ENCODE measurements at regions not wholly inside any gene's neighbourhood (a gene's known extent, or its start where the extent isn't known, plus 50 kb on each side); places are given as distances from the start of the nearest gene placed in this dataset.

- H3K4me3 ChIP-seq (ENCODE audit: low read depth, low read length), result no peak overlapping the region
- no peak for TF ChIP-seq CTCF (IDR thresholded peaks at IDR 0.05; ENCODE audit: low read depth, low read length)
These were observed 292.5 kb downstream of the TDRD15 start for GRCh38 chr2:21416226-21416625.

- no peak overlapping the region for H3K4me3 ChIP-seq (ENCODE audit: low read depth, low read length)
- no peak for TF ChIP-seq CTCF (IDR thresholded peaks at IDR 0.05; ENCODE audit: low read depth, low read length)
These were observed 294.7 kb downstream of the TDRD15 start for GRCh38 chr2:21418456-21418855.

DNA sequence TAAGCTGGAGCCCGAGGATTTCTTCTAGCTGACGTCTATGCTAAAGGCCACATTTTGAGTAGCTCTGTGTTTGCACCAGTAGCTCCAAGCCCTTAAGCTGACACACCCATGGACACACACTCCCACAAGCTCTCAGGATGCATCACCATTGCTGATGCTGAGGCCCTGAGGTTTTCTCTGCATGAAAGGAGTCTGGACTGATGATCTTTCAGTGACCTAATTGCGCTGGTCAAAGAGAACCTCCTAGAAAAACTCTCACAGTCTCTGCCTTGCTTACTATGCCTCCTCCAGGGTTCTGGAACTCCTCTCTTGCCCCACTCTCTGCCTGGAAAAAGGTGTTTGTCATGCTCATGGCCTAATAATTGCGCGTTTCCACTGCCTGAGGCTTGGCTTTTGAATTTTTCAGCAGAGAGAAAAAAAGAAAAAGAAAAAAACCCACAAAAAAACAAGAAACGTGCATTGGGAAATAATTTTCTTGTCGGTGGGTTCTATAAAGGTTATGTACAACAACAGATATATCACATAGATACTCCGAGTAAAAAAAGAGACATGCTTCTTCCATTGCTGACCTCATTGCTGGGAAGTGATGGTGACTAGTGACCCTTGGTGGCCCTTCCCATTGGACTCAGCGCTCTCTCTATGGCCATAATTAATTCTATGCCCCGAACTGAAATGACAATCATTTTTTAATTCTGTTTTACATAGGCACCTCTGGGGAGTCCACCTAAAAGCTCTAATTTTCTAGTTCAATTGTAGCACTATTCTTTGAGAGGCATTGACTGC lies 297.0 kb downstream of the TDRD15 start:
- no peak overlapping the region for H3K4me3 ChIP-seq (ENCODE audit: low read depth, low read length)
- no peak for TF ChIP-seq CTCF (IDR thresholded peaks at IDR 0.05; ENCODE audit: low read depth, low read length)

DNA sequence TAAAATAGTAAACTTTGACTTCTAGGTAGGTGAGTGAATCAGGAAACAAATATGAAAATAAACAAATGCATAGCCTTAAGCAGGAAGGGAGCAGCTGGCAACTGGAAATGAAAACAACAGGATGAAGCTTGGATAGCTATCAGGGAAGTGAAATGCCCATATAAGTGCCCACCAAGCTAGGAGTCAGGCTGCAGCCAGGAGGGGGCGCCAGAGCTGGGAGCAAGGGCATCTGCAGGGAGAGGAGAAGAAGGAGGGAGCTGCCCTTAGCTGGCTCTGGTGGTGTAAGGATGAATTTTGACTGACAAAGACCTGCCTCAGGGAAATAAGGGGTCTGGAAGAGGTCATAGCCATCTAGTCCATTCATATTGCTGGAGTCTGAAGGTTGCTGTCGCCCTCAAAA lies 298.3 kb downstream of the TDRD15 start:
- peak; percentile 57 for TF ChIP-seq CTCF (IDR thresholded peaks at IDR 0.05; ENCODE audit: low read depth, low read length)
- H3K4me3 ChIP-seq (ENCODE audit: low read depth, low read length), result no peak overlapping the region

DNA sequence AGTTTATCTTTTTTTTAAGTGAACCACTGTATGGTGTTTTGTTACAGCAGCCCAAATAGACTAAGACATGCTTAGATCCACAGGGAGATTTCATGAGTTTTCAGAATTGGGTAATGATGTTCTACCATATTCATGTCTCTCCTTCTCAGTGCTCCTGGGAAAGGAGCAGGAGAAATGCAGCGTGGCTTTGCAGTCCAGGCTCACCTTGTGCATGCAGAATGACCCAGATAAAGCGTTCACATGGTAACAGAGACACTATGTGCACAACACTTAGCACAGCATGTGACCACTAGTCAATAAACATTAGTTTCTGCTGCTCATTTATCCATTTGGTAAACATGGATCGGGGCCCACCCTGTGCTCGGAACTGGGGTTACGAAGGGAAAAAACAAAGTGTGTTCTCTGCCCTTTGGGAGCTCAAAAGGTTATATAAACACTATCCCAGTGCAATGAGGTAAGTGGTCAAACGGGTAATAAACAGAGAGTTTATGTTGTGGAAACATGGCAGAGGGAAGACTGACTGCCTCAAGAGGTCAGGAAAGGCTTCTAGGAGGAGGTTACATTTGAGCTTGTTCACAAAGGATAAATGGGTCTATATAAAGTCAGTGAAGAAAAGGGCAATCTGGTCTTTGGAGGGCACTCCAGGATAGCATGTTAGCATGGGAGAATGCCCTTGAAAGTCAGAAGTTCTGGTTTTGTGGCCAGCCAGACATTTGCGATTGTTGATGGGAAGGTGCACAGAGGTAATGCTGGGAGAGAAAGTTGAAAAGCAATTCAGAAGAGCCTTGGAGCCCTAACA lies 299.2 kb downstream of the TDRD15 start:
- TF ChIP-seq CTCF (IDR thresholded peaks at IDR 0.05; ENCODE audit: low read depth, low read length), result no peak
- no peak overlapping the region for H3K4me3 ChIP-seq (ENCODE audit: low read depth, low read length)

- H3K4me3 ChIP-seq (ENCODE audit: low read depth, low read length), result no peak overlapping the region
- no peak for TF ChIP-seq CTCF (IDR thresholded peaks at IDR 0.05; ENCODE audit: low read depth, low read length)
These were observed 300.1 kb downstream of the TDRD15 start for GRCh38 chr2:21423854-21424253.

GRCh38 chr2:21424375-21424774 lies 300.6 kb downstream of the TDRD15 start:
- no peak for TF ChIP-seq CTCF (IDR thresholded peaks at IDR 0.05; ENCODE audit: low read depth, low read length)
- no peak overlapping the region for H3K4me3 ChIP-seq (ENCODE audit: low read depth, low read length)
